IMR-90 (cell line): ENCODE measurements at regions not wholly inside any gene's neighbourhood (a gene's known extent, or its start where the extent isn't known, plus 50 kb on each side); places are given as distances from the start of the nearest gene placed in this dataset.

Experiments
- ATAC-seq: fragments of 200-7000 bp; cut with Tn5 transposase; 2 replicates; pipeline ENCODE4 v1.9.1; 2020; ENCODE audit warnings: low read depth, mild to moderate bottlenecking, moderate library complexity
- BruUV-seq: library from RNA; stranded (reverse); fragments of 400-500 nt; replicated peaks from 2 replicates; lab custom pipeline; 2021; lab: Mats Ljungman, UMichigan
- CTCF ChIA-PET: fragments of 300-600 bp; formaldehyde crosslinking; extraction: SDS; loops from one replicate; lab custom pipeline; 2021; ENCODE audit warnings: antibody characterized with exemption; lab: Yijun Ruan, JAX
- POLR2A ChIA-PET: fragments of 300-600 bp; sonication (Branson Sonifier 250); formaldehyde crosslinking; loops from one replicate; lab custom pipeline; 2022; ENCODE audit warnings: antibody characterized with exemption; ENCODE audit not compliant: unreplicated experiment; lab: Charles Lee
- DNase-seq: peaks from one replicate; pipeline ENCODE4 v3.0.0; 2013
- H2AFZ ChIP-seq: replicated peaks from 2 replicates; pipeline ENCODE3; 2013; ENCODE audit warnings: low read length, mild to moderate bottlenecking; ENCODE audit not compliant: poor library complexity
- H2AK5ac ChIP-seq: 2 replicates; pipeline ENCODE4 v1.6.1; 2013; ENCODE audit warnings: low read depth, low read length, inconsistent platforms
- H2AK9ac ChIP-seq: replicated peaks from 2 replicates; pipeline ENCODE3; 2013; ENCODE audit warnings: mild to moderate bottlenecking, low read depth, low read length, moderate library complexity; ENCODE audit not compliant: poor library complexity
- H2BK120ac ChIP-seq: 2 replicates; pipeline ENCODE4 v1.6.1; 2013; ENCODE audit warnings: low read depth, low read length, inconsistent platforms
- H2BK15ac ChIP-seq: 3 replicates; pipeline ENCODE4 v1.6.1; 2013; ENCODE audit warnings: low read depth, low read length, inconsistent platforms
- H2BK20ac ChIP-seq: 2 replicates; pipeline ENCODE4 v1.6.1; 2013; ENCODE audit warnings: low read depth, mild to moderate bottlenecking, inconsistent platforms, low read length, moderate library complexity
- H2BK5ac ChIP-seq: 2 replicates; pipeline ENCODE4 v1.6.1; 2013; ENCODE audit warnings: mild to moderate bottlenecking, low read depth, low read length, inconsistent platforms; ENCODE audit not compliant: poor library complexity, severe bottlenecking
- H3K14ac ChIP-seq: replicated peaks from 2 replicates; pipeline ENCODE4 v1.6.1; 2013; ENCODE audit warnings: low read depth, low read length, inconsistent platforms
- H3K18ac ChIP-seq: 2 replicates; pipeline ENCODE4 v1.6.1; 2013; ENCODE audit warnings: low read depth, low read length, control low read depth
- H3K23ac ChIP-seq: 2 replicates; pipeline ENCODE4 v1.6.1; 2013; ENCODE audit warnings: low read depth, low read length, inconsistent platforms
- H3K27ac ChIP-seq: 2 replicates; pipeline ENCODE4 v1.5.1; 2013; ENCODE audit warnings: mild to moderate bottlenecking, control low read depth, low read length; ENCODE audit not compliant: insufficient read depth
- H3K27me3 ChIP-seq: 2 replicates; pipeline ENCODE4 v1.6.1; 2013; ENCODE audit warnings: low read length; ENCODE audit not compliant: control insufficient read depth, insufficient read depth
- H3K36me3 ChIP-seq: 2 replicates; pipeline ENCODE4 v1.6.1; 2013; ENCODE audit warnings: low read length, mixed read lengths; ENCODE audit not compliant: control insufficient read depth, insufficient read depth
- H3K4ac ChIP-seq: 2 replicates; pipeline ENCODE4 v1.6.1; 2013; ENCODE audit warnings: low read depth, low read length, inconsistent platforms
- H3K4me1 ChIP-seq: 2 replicates; pipeline ENCODE4 v1.6.1; 2013; ENCODE audit warnings: low read length, mixed read lengths; ENCODE audit not compliant: control insufficient read depth, insufficient read depth
- H3K4me2 ChIP-seq: 2 replicates; pipeline ENCODE4 v1.6.1; 2013; ENCODE audit warnings: low read depth, mild to moderate bottlenecking, control low read depth, low read length, moderate library complexity
- H3K4me3 ChIP-seq: 2 replicates; pipeline ENCODE4 v1.5.1; 2013; ENCODE audit warnings: low read depth, mild to moderate bottlenecking, control low read depth, low read length, moderate library complexity; ENCODE audit not compliant: insufficient read depth
- H3K56ac ChIP-seq: 2 replicates; pipeline ENCODE4 v1.6.1; 2013; ENCODE audit warnings: low read length, inconsistent platforms; ENCODE audit not compliant: insufficient read depth; ENCODE audit errors: extremely low read depth
- H3K79me1 ChIP-seq, 2 experiments: 2 replicates each; pipeline ENCODE4 v1.6.1; 2013; ENCODE audit warnings: low read length in 2 of 2, inconsistent platforms in 1 of 2, low read depth in 1 of 2
- H3K9ac ChIP-seq: 2 replicates; pipeline ENCODE4 v1.6.1; 2013; ENCODE audit warnings: low read depth, low read length, control low read depth
- H3K9me1 ChIP-seq: 2 replicates; pipeline ENCODE4 v1.6.1; 2013; ENCODE audit warnings: low read length, inconsistent platforms; ENCODE audit not compliant: insufficient read depth
- H3K9me3 ChIP-seq: 2 replicates; pipeline ENCODE4 v1.6.1; 2013; ENCODE audit warnings: low read length; ENCODE audit not compliant: control insufficient read depth, insufficient read depth
- H4K20me1 ChIP-seq: 2 replicates; pipeline ENCODE4 v1.6.1; 2013; ENCODE audit warnings: low read length, inconsistent platforms; ENCODE audit not compliant: insufficient read depth
- H4K5ac ChIP-seq: 2 replicates; pipeline ENCODE4 v1.6.1; 2013; ENCODE audit warnings: mild to moderate bottlenecking, low read depth, low read length, control low read depth
- H4K8ac ChIP-seq, 2 experiments: 2 replicates each; pipeline ENCODE4 v1.6.1; 2013; ENCODE audit warnings: low read depth in 2 of 2, low read length in 2 of 2, control low read depth in 1 of 2, inconsistent platforms in 1 of 2
- H4K91ac ChIP-seq: 2 replicates; pipeline ENCODE4 v1.6.1; 2013; ENCODE audit warnings: low read depth, low read length, inconsistent platforms; ENCODE audit not compliant: insufficient read depth
- BHLHE40 ChIP-seq: fragments of 150-350 bp; IDR thresholded peaks from 2 replicates; pipeline ENCODE4 v1.6.1; 2016; ENCODE audit warnings: mild to moderate bottlenecking, low read depth, low read length
- CEBPB ChIP-seq: IDR thresholded peaks from 2 replicates; pipeline ENCODE4 v1.6.1; 2012; ENCODE audit warnings: low read depth, low read length, improper control_type of control experiment
- CHD1 ChIP-seq: IDR thresholded peaks from 2 replicates; pipeline ENCODE4 v1.6.1; 2012; ENCODE audit warnings: low read depth, low read length, improper control_type of control experiment
- CTCF ChIP-seq: conservative IDR thresholded peaks from 2 replicates; pipeline ENCODE4 v1.5.1; 2012; ENCODE audit warnings: mild to moderate bottlenecking, low read depth, low read length, improper control_type of control experiment
- ELK1 ChIP-seq: fragments of 150-350 bp; IDR thresholded peaks from 2 replicates; pipeline ENCODE4 v1.6.1; 2016; ENCODE audit warnings: low read depth, mild to moderate bottlenecking, low read length, moderate library complexity, borderline replicate concordance
- FOS ChIP-seq: fragments of 150-350 bp; IDR thresholded peaks from 2 replicates; pipeline ENCODE4 v1.6.1; 2016; ENCODE audit warnings: low read depth, low read length
- MAFK ChIP-seq: IDR thresholded peaks from 2 replicates; pipeline ENCODE4 v1.6.1; 2012; ENCODE audit warnings: low read depth, low read length, improper control_type of control experiment
- MAZ ChIP-seq: IDR thresholded peaks from 2 replicates; pipeline ENCODE4 v1.6.1; 2012; ENCODE audit warnings: low read depth, mild to moderate bottlenecking, low read length, improper control_type of control experiment, moderate library complexity, borderline replicate concordance
- MXI1 ChIP-seq: IDR thresholded peaks from 2 replicates; pipeline ENCODE4 v1.6.1; 2012; ENCODE audit warnings: low read depth, mild to moderate bottlenecking, low read length, moderate library complexity, borderline replicate concordance
- NFE2L2 ChIP-seq: fragments of 150-350 bp; IDR thresholded peaks from 2 replicates; pipeline ENCODE4 v1.6.1; 2016; ENCODE audit warnings: low read depth, mild to moderate bottlenecking, low read length
- POLR2A ChIP-seq: IDR thresholded peaks from 2 replicates; pipeline ENCODE4 v1.6.1; 2012; ENCODE audit warnings: mild to moderate bottlenecking, low read depth, low read length
- RAD21 ChIP-seq: IDR thresholded peaks from 2 replicates; pipeline ENCODE4 v1.6.1; 2012; ENCODE audit warnings: low read length, improper control_type of control experiment
- RCOR1 ChIP-seq: IDR thresholded peaks from 2 replicates; pipeline ENCODE4 v1.6.1; 2012; ENCODE audit warnings: mild to moderate bottlenecking, low read length, improper control_type of control experiment; ENCODE audit not compliant: insufficient replicate concordance
- RFX5 ChIP-seq: IDR thresholded peaks from 2 replicates; pipeline ENCODE4 v1.8.0; 2012; ENCODE audit warnings: low read depth, mild to moderate bottlenecking, low read length, moderate library complexity
- SMC3 ChIP-seq: fragments of 150-350 bp; IDR thresholded peaks from 2 replicates; pipeline ENCODE4 v1.6.1; 2016; ENCODE audit warnings: low read depth, mild to moderate bottlenecking, antibody characterized with exemption, low read length, moderate library complexity
- USF2 ChIP-seq: fragments of 150-350 bp; IDR thresholded peaks from 2 replicates; pipeline ENCODE4 v1.6.1; 2017; ENCODE audit warnings: mild to moderate bottlenecking, antibody characterized with exemption, low read length, low read depth
- WGBS, 2 experiments: methylation state at CpG; one replicate each; pipeline versions ENCODE4 v1.1.5 to v1.1.7; 2013; ENCODE audit warnings: missing lambda C conversion rate in 2 of 2; ENCODE audit not compliant: insufficient read length in 1 of 2; ENCODE audit errors: extremely low coverage in 2 of 2; 5-methylcytosine and 5-hydroxymethylcytosine counted together
- dilution Hi-C: fragments of 300-500 bp; cut with HindIII; formaldehyde crosslinking; loops from one replicate; pipeline ENCODE4 v1.14.3; 2018; ENCODE audit warnings: low sequenced_read_pairs; ENCODE audit not compliant: unreplicated experiment
- in situ Hi-C: fragments of 300-500 bp; cut with MboI; formaldehyde crosslinking; loops from 3 replicates; pipeline ENCODE4 v1.14.3; 2019; ENCODE audit warnings: low sequenced_read_pairs, inconsistent platforms, mixed read lengths
- intact Hi-C: fragments of 100-400 bp; cut with micrococcal nuclease; formaldehyde crosslinking; loops from 2 replicates; pipeline ENCODE4 v1.10.0; 2022

GRCh38 chr5:111003623-111004022, 67.9 kb upstream of the TSLP start:
- Histone ChIP-seq H3K27ac (no peak overlapping the region), H3K9ac (no peak overlapping the region), H3K4ac (no peak overlapping the region), H3K23ac (no peak overlapping the region), H2BK5ac (no peak overlapping the region), H3K18ac (no peak overlapping the region), H2BK120ac (no peak overlapping the region), H2AK5ac (no peak overlapping the region), H3K14ac (no peak overlapping the region), H4K20me1 (no peaks in the 10 kb centered on the region), H3K36me3 (no peaks in the 10 kb centered on the region), H4K91ac (no peak overlapping the region), H3K9me1 (no peaks in the 10 kb centered on the region), H3K4me3 (no peak overlapping the region), H2AK9ac (no peak overlapping the region), H2BK20ac (no peak overlapping the region), H3K9me3 (no peaks in the 10 kb centered on the region), H3K79me1 (no peaks in the 10 kb centered on the region), H4K8ac (no peak overlapping the region), H3K27me3 (no peaks in the 10 kb centered on the region), H2BK15ac (no peak overlapping the region), H4K5ac (no peak overlapping the region), H3K4me1 (no peaks in the 10 kb centered on the region), H3K56ac (no peak overlapping the region), H2AFZ (no peak overlapping the region), H3K4me2 (no peak overlapping the region)
- intact Hi-C loops, result no loop called here
- BruUV-seq, result no TSS peak
- ChIA-PET POLR2A (no interaction called here), CTCF (interaction anchor here (1.3 kb wide), 1 partner anchor 9 kb away, joined by 3 read pairs; no protein-coding TSS in a partner anchor)
- ATAC-seq (no peak), DNase-seq (no peak)
- in situ Hi-C loops, result no loop called here
- no CpG with 5 or more reads among the region's 1 CpG for WGBS, 2 experiments
- TF ChIP-seq CHD1, result no peak
- no peak for TF ChIP-seq MAFK
- TF ChIP-seq USF2, result no peak
- TF ChIP-seq ELK1, result no peak
- no peak for TF ChIP-seq CTCF
- no peak for TF ChIP-seq FOS
- no peak for TF ChIP-seq MXI1
- no peak for TF ChIP-seq RCOR1
- TF ChIP-seq RAD21, result no peak
- no peak for TF ChIP-seq NFE2L2
- no peak for TF ChIP-seq BHLHE40
- no peak for TF ChIP-seq RFX5
- no peak for TF ChIP-seq CEBPB
- no peak for TF ChIP-seq MAZ
- TF ChIP-seq POLR2A, result no peak
- TF ChIP-seq SMC3, result no peak
- dilution Hi-C loops, result no loop called here
